GM23338 (cell line): ENCODE measurements at regions not wholly inside any gene's neighbourhood (a gene's known extent, or its start where the extent isn't known, plus 50 kb on each side); places are given as distances from the start of the nearest gene placed in this dataset.

ENCODE experiments used
- ATAC-seq: fragments of 200-7000 bp; cut with Tn5 transposase; 3 replicates; pipeline ENCODE4 v1.9.1; 2020
- DNase-seq: peaks from one replicate; pipeline ENCODE4 v3.0.0-alpha.2; 2015; ENCODE audit warnings: low spot score
- H2AFZ ChIP-seq: fragments of 200-600 bp; sonication (generic); 2 replicates; pipeline ENCODE4 v1.8.0; 2016; ENCODE audit warnings: antibody characterized with exemption, mild to moderate bottlenecking, moderate library complexity
- H3F3A ChIP-seq: fragments of 200-600 bp; sonication (generic); replicated peaks from 2 replicates; pipeline ENCODE4 v1.8.0; 2017; ENCODE audit warnings: antibody characterized with exemption, mixed run types, low read depth
- H3K27ac ChIP-seq: fragments of 200-600 bp; sonication (generic); 2 replicates; pipeline ENCODE4 v1.6.1; 2016; ENCODE audit warnings: low read depth
- H3K27me3 ChIP-seq: fragments of 200-600 bp; sonication (generic); 2 replicates; pipeline ENCODE4 v1.8.0; 2016; ENCODE audit warnings: mild to moderate bottlenecking, mixed run types, moderate library complexity; ENCODE audit not compliant: insufficient read depth
- H3K36me3 ChIP-seq: fragments of 200-600 bp; sonication (generic); 2 replicates; pipeline ENCODE4 v1.8.0; 2016; ENCODE audit warnings: mild to moderate bottlenecking; ENCODE audit not compliant: insufficient read depth
- H3K4me1 ChIP-seq: fragments of 200-600 bp; sonication (generic); 2 replicates; pipeline ENCODE4 v1.8.0; 2016; ENCODE audit warnings: mild to moderate bottlenecking, moderate library complexity; ENCODE audit not compliant: insufficient read depth
- H3K4me2 ChIP-seq: fragments of 200-600 bp; sonication (generic); 2 replicates; pipeline ENCODE4 v1.7.1; 2017; ENCODE audit warnings: mixed run types
- H3K4me3 ChIP-seq: fragments of 200-600 bp; sonication (generic); 2 replicates; pipeline ENCODE4 v1.6.1; 2016; ENCODE audit warnings: mixed run types
- H3K79me2 ChIP-seq: fragments of 200-600 bp; sonication (generic); replicated peaks from 2 replicates; pipeline ENCODE4 v1.8.0; 2017; ENCODE audit warnings: mild to moderate bottlenecking; ENCODE audit not compliant: insufficient read depth
- H3K9me2 ChIP-seq: fragments of 200-600 bp; sonication (generic); 2 replicates; pipeline ENCODE4 v1.8.0; 2017; ENCODE audit not compliant: insufficient read depth
- H4K20me1 ChIP-seq: fragments of 200-600 bp; sonication (generic); replicated peaks from 2 replicates; pipeline ENCODE4 v1.8.0; 2017; ENCODE audit warnings: mild to moderate bottlenecking; ENCODE audit not compliant: insufficient read depth
- H3K27ac Mint-ChIP-seq: 2 replicates; pipeline ENCODE4 v1.8.0; 2020; ENCODE audit warnings: inconsistent platforms, mild to moderate bottlenecking, moderate library complexity, mixed read lengths
- H3K27me3 Mint-ChIP-seq: 3 replicates; pipeline ENCODE4 v1.8.0; 2022; ENCODE audit warnings: low read depth, mild to moderate bottlenecking, moderate library complexity, mixed read lengths, inconsistent platforms; ENCODE audit not compliant: insufficient read depth, poor library complexity
- H3K36me3 Mint-ChIP-seq: 3 replicates; pipeline ENCODE4 v1.8.0; 2021; ENCODE audit warnings: low read depth, mild to moderate bottlenecking, inconsistent platforms, moderate library complexity, mixed read lengths
- H3K4me1 Mint-ChIP-seq: 3 replicates; pipeline ENCODE4 v1.8.0; 2020; ENCODE audit warnings: mild to moderate bottlenecking, inconsistent platforms, mixed read lengths
- H3K4me3 Mint-ChIP-seq: 3 replicates; pipeline ENCODE4 v1.8.0; 2021; ENCODE audit warnings: moderate library complexity, mild to moderate bottlenecking, inconsistent platforms, mixed read lengths
- H3K9me3 Mint-ChIP-seq: 3 replicates; pipeline ENCODE4 v1.8.0; 2020; ENCODE audit warnings: moderate library complexity, mild to moderate bottlenecking, inconsistent platforms, mixed read lengths
- CREB1 ChIP-seq: fragments of 250-450 bp; sonication (Bioruptor Pico); IDR thresholded peaks from 2 replicates; pipeline ENCODE4 v1.5.0; 2020; ENCODE audit warnings: low read depth, mild to moderate bottlenecking, moderate library complexity
- EZH2 ChIP-seq: fragments of 200-600 bp; sonication (generic); IDR thresholded peaks from one replicate; pipeline ENCODE4 v1.8.0; 2017; ENCODE audit warnings: antibody characterized with exemption, mild to moderate bottlenecking, low read depth; ENCODE audit not compliant: unreplicated experiment
- EZH2phosphoT487 ChIP-seq: fragments of 200-600 bp; sonication (generic); IDR thresholded peaks from one replicate; pipeline ENCODE4 v1.8.1; 2018; ENCODE audit warnings: antibody characterized with exemption; ENCODE audit not compliant: unreplicated experiment
- ZNF114 ChIP-seq: fragments of 250-450 bp; sonication (Bioruptor Pico); IDR thresholded peaks from 2 replicates; pipeline ENCODE4 v1.5.0; 2020; ENCODE audit warnings: mild to moderate bottlenecking, moderate library complexity
- ZNF331 ChIP-seq: fragments of 250-450 bp; sonication (Bioruptor Pico); IDR thresholded peaks from 2 replicates; pipeline ENCODE4 v1.5.0; 2020; ENCODE audit warnings: low read depth, mild to moderate bottlenecking, moderate library complexity
- ZNF462 ChIP-seq: fragments of 250-450 bp; sonication (Bioruptor Pico); IDR thresholded peaks from 2 replicates; pipeline ENCODE4 v1.5.0; 2020; ENCODE audit warnings: mild to moderate bottlenecking, moderate library complexity

- H3K27me3 Mint-ChIP-seq, result no peaks in the 10 kb centered on the region
- ATAC-seq, result no peak
Observed at GRCh38 chr16:79685871-79686270, 85.3 kb upstream of the MAF start.

More at GRCh38 chr16:79685871-79686270, 85.3 kb upstream of the MAF start:
- Histone ChIP-seq H3K4me3 (no peak overlapping the region), H3K27me3 (no peaks in the 10 kb centered on the region), H3F3A (no peaks in the 10 kb centered on the region), H3K4me2 (no peak overlapping the region), H2AFZ (no peak overlapping the region), H4K20me1 (no peaks in the 10 kb centered on the region), H3K4me1 (no peaks in the 10 kb centered on the region), H3K79me2 (no peaks in the 10 kb centered on the region), H3K9me2 (no peaks in the 10 kb centered on the region; the same call in 1 of the 2 replicates), H3K27ac (no peak overlapping the region), H3K36me3 (no peaks in the 10 kb centered on the region)
- Mint-ChIP-seq H3K36me3 (no peaks in the 10 kb centered on the region; the same call in 2 of the 3 replicates), H3K27ac (no peak overlapping the region), H3K4me3 (no peak overlapping the region), H3K4me1 (no peaks in the 10 kb centered on the region), H3K9me3 (peaks cover 5% of the 10 kb centered on the region; the same call in 2 of the 3 replicates)
- DNase-seq, result no peak
- TF ChIP-seq ZNF462, result no peak
- TF ChIP-seq ZNF331 (CRISPR knock-in tag), result no peak
- TF ChIP-seq CREB1 (CRISPR knock-in tag), result no peak
- no peak for TF ChIP-seq EZH2
- TF ChIP-seq EZH2phosphoT487, result no peak
- TF ChIP-seq ZNF114 (CRISPR knock-in tag), result no peak
